ENCODE measurements at regions not wholly inside any gene's neighbourhood (a gene's known extent, or its start where the extent isn't known, plus 50 kb on each side); places are given as distances from the start of the nearest gene placed in this dataset.

DNA sequence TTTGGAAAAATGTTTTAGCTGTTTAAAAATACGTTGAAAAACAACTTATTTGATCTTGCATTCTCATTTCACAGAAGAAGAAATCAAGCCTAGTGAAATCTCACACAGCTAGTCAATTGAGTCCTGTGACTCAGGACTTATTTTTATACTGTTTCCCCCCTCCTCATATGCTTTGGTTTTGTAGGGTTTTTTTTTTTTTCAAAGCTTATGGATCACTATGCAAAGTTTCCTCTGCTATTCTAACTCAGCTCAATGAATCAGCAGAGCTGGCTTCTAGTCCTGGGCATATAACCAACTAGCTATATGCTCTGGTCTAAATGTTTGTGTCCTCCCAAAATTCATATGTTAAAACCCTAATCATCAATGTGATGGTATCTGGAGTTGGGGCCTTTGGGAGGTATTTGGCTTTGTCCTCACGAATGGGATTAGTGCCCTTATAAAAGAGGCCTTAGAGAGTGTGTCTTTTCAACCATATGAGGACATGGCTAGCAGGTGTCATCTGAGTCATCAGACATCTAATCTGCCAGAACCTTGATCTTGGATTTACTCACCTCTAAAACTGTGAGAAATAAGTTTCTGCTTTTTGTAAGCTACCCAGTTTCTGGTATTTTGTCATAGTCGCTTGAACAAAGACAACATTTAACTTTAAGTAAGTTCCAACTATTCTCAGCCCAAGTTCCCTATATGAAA lies 317.2 kb upstream of the C1orf87 start:
- DNase-seq (ENCODE audit: low read depth, low spot score): no peak
- Histone ChIP-seq H3K36me3 (ENCODE audit: insufficient read depth, insufficient read length, low read length) (no peaks in the 10 kb centered on the region), H3K4me1 (ENCODE audit: insufficient read depth, insufficient read length) (no peaks in the 10 kb centered on the region), H3K9me3 (ENCODE audit: insufficient read depth, low read length) (no peaks in the 10 kb centered on the region), H3K4me3 (ENCODE audit: insufficient read length, low read depth) (no peak overlapping the region), H3K27me3 (ENCODE audit: insufficient read depth, insufficient read length) (no peaks in the 10 kb centered on the region), H3K9ac (ENCODE audit: insufficient read length, low read depth) (no peak overlapping the region)
- TF ChIP-seq YY1 (IDR thresholded peaks at IDR 0.05; ENCODE audit: insufficient read depth, insufficient read length) (no peak), SUZ12 (IDR thresholded peaks at IDR 0.05; ENCODE audit: extremely low read depth, insufficient read depth, insufficient read length) (no peak), ZNF274 (IDR thresholded peaks at IDR 0.05; ENCODE audit: low read depth, low read length) (no peak)

DNA sequence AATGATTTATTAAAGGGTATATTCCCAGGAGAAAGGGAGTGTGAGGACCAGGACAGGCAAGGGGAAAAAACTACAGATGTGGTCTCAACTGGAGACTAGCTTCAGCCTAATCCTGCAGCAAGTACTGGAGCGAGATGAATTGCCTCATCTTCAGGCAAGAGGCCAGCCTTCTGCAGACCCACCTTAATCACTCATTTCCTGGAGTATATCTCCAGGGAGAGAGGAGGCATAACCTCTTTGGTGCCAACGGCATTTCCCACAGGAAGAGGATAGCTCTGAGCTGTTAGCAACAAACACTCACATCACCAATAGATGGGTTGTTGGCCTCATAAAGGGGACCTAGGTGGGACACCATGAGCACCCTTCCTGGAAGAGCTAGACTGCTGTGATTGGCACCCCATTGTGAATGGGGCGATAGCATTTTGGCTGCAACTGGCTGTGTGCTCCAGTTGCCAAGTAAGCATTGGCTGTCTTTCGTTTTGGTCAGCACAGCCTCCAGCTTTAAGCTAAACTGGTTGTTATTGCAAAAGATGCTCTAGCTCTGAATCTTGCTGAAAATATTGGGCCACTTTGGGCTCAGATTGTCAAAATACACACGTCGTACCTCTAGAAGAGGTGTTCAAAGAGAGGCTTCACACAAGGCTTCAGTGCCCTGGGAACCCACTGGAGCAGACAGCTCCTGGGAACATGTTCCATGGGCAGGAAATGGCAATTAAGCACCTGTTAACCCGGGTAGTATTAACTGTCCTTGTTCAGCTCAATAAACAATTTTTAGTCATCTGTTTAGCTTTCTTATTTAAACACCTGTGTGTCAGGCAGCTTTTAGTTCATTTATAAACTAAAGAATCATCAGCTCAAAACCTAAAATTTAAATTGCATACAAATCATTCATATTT lies 314.8 kb upstream of the C1orf87 start:
- no peaks in the 10 kb centered on the region for H3K4me1 ChIP-seq (ENCODE audit: insufficient read depth, insufficient read length)
- H3K4me3 ChIP-seq (ENCODE audit: insufficient read length, low read depth): no peak overlapping the region
- H3K36me3 ChIP-seq (ENCODE audit: insufficient read depth, insufficient read length, low read length): no peaks in the 10 kb centered on the region
- no peaks in the 10 kb centered on the region for H3K9me3 ChIP-seq (ENCODE audit: insufficient read depth, low read length)
- no peak for TF ChIP-seq SUZ12 (IDR thresholded peaks at IDR 0.05; ENCODE audit: extremely low read depth, insufficient read depth, insufficient read length)
- DNase-seq (ENCODE audit: low read depth, low spot score): no peak
- no peak overlapping the region for H3K9ac ChIP-seq (ENCODE audit: insufficient read length, low read depth)
- no peaks in the 10 kb centered on the region for H3K27me3 ChIP-seq (ENCODE audit: insufficient read depth, insufficient read length)

DNA sequence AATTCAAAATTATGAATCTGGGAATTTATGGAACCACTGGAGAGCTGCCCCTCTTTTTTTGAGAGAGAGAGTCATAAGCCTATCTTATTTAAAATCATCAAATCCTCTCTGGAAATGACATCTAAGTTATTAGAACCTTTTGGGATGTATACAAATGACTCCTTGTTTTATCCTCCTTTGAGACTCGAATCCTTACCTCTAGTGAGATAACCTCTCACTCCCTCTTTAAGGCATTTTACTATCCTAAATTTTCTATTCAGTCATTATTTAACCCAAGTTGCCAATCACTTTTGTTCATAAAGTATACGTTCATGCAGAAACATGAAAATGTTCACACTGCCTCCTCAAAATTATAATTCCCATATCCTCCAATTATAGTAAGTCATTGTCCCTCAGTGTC lies 313.6 kb upstream of the C1orf87 start:
- no peaks in the 10 kb centered on the region for H3K36me3 ChIP-seq (ENCODE audit: insufficient read depth, insufficient read length, low read length)
- H3K4me1 ChIP-seq (ENCODE audit: insufficient read depth, insufficient read length): no peaks in the 10 kb centered on the region
- no peak overlapping the region for H3K4me3 ChIP-seq (ENCODE audit: insufficient read length, low read depth)
- H3K9me3 ChIP-seq (ENCODE audit: insufficient read depth, low read length): no peaks in the 10 kb centered on the region
- DNase-seq (ENCODE audit: low read depth, low spot score): no peak
- TF ChIP-seq ZNF274 (IDR thresholded peaks at IDR 0.05; ENCODE audit: low read depth, low read length) (no peak), SUZ12 (IDR thresholded peaks at IDR 0.05; ENCODE audit: extremely low read depth, insufficient read depth, insufficient read length) (no peak), YY1 (IDR thresholded peaks at IDR 0.05; ENCODE audit: insufficient read depth, insufficient read length) (no peak)
- no peaks in the 10 kb centered on the region for H3K27me3 ChIP-seq (ENCODE audit: insufficient read depth, insufficient read length)
- no peak overlapping the region for H3K9ac ChIP-seq (ENCODE audit: insufficient read length, low read depth)

DNA sequence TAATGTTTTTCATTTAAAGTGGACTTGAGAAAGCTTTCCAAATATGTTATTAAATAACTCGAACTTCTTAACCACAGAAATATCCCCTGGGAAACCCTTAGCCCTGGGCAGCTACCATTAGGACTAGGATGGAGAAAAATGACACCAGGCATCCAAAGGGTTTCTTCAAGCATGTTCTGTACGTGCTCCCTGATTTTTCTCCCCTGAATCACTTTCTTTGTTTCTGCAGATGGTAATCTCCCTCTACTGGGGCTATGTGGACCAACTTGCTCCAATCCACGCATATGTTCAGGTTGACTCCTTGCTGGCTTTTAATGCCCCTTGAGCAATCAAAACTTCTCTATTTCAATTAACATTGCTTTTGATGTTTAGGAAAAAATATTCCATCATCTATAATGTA lies 312.7 kb upstream of the C1orf87 start:
- Histone ChIP-seq H3K4me1 (ENCODE audit: insufficient read depth, insufficient read length) (no peaks in the 10 kb centered on the region), H3K4me3 (ENCODE audit: insufficient read length, low read depth) (no peak overlapping the region), H3K9ac (ENCODE audit: insufficient read length, low read depth) (no peak overlapping the region), H3K36me3 (ENCODE audit: insufficient read depth, insufficient read length, low read length) (no peaks in the 10 kb centered on the region), H3K27me3 (ENCODE audit: insufficient read depth, insufficient read length) (no peaks in the 10 kb centered on the region), H3K9me3 (ENCODE audit: insufficient read depth, low read length) (no peaks in the 10 kb centered on the region)
- TF ChIP-seq SUZ12 (IDR thresholded peaks at IDR 0.05; ENCODE audit: extremely low read depth, insufficient read depth, insufficient read length) (no peak), ZNF274 (IDR thresholded peaks at IDR 0.05; ENCODE audit: low read depth, low read length) (no peak), YY1 (IDR thresholded peaks at IDR 0.05; ENCODE audit: insufficient read depth, insufficient read length) (no peak)
- no peak for DNase-seq (ENCODE audit: low read depth, low spot score)

DNA sequence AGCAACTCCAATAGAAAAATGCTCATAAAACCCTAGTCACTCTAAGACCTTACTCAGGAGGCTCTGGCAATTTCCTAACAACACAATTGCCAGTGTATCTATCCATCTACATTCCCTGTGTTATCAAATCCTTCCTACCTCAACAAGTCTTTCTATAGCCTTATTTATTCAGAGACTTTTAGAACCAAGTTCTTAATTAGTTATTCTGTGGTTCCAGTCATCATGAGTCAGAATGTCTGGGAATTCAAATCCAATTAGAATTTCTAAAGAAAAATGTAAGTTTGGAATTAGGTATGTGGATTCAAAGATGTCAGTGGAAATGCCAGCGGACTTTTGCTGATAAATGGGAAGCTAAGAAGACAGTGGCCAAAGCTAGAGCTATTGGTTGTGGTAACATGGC lies 302.6 kb upstream of the C1orf87 start:
- no peaks in the 10 kb centered on the region for H3K27me3 ChIP-seq (ENCODE audit: insufficient read depth, insufficient read length)
- peaks cover 11% of the 10 kb centered on the region; the same call in 1 of the 2 replicates for H3K9me3 ChIP-seq (ENCODE audit: insufficient read depth, low read length)
- no peak overlapping the region for H3K4me3 ChIP-seq (ENCODE audit: insufficient read length, low read depth)
- TF ChIP-seq YY1 (IDR thresholded peaks at IDR 0.05; ENCODE audit: insufficient read depth, insufficient read length) (no peak), SUZ12 (IDR thresholded peaks at IDR 0.05; ENCODE audit: extremely low read depth, insufficient read depth, insufficient read length) (no peak), ZNF274 (IDR thresholded peaks at IDR 0.05; ENCODE audit: low read depth, low read length) (no peak)
- no peak for DNase-seq (ENCODE audit: low read depth, low spot score)
- no peaks in the 10 kb centered on the region for H3K36me3 ChIP-seq (ENCODE audit: insufficient read depth, insufficient read length, low read length)
- H3K9ac ChIP-seq (ENCODE audit: insufficient read length, low read depth): no peak overlapping the region
- no peaks in the 10 kb centered on the region for H3K4me1 ChIP-seq (ENCODE audit: insufficient read depth, insufficient read length)

DNA sequence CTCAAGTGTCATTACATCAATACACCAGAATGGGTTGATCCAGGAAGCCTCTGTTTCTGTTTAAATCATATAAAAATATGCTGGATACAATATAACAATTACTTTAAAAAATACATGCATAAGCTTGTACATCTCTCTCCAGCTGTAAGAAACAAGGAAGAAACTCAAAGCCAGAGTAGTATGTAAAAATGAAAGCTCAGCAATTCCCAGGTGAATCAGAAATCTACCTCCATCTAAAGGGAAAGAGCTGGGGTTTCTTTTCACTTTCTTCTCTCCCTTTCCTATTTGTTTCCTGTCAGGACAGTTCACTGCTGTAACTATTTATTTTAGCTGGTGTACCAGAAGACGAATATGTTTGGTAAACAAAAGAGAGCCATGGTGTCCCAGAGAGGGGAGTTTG lies 301.0 kb upstream of the C1orf87 start:
- Histone ChIP-seq H3K4me1 (ENCODE audit: insufficient read depth, insufficient read length) (no peaks in the 10 kb centered on the region), H3K4me3 (ENCODE audit: insufficient read length, low read depth) (no peak overlapping the region), H3K36me3 (ENCODE audit: insufficient read depth, insufficient read length, low read length) (no peaks in the 10 kb centered on the region), H3K9me3 (ENCODE audit: insufficient read depth, low read length) (peaks cover 15% of the 10 kb centered on the region; the same call in 1 of the 2 replicates), H3K27me3 (ENCODE audit: insufficient read depth, insufficient read length) (no peaks in the 10 kb centered on the region), H3K9ac (ENCODE audit: insufficient read length, low read depth) (no peak overlapping the region)
- no peak for DNase-seq (ENCODE audit: low read depth, low spot score)
- no peak for TF ChIP-seq SUZ12 (IDR thresholded peaks at IDR 0.05; ENCODE audit: extremely low read depth, insufficient read depth, insufficient read length)
- TF ChIP-seq ZNF274 (IDR thresholded peaks at IDR 0.05; ENCODE audit: low read depth, low read length): no peak
- no peak for TF ChIP-seq YY1 (IDR thresholded peaks at IDR 0.05; ENCODE audit: insufficient read depth, insufficient read length)

DNA sequence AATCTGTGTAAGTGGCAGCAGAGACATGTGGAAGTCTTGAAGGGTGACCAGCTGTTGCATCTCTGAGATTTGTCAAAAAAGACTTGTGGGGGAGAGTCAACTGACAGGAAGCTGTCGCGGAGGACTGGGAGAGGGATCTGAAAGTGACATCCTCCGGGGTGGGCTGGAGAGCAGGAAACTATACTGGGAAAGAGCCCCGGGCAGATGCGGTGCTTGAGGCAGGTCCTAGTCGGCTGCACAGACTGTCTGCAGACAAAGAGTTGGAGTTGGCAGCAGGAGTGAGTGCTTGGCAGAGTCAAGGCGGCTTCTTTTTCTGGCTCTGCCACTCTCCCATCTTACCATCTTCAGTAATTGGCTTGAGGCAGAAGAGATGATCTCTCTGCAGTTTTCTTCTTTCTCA lies 294.0 kb upstream of the C1orf87 start:
- Histone ChIP-seq H3K9me3 (ENCODE audit: insufficient read depth, low read length) (peaks cover 15% of the 10 kb centered on the region; the same call in 1 of the 2 replicates), H3K9ac (ENCODE audit: insufficient read length, low read depth) (no peak overlapping the region), H3K36me3 (ENCODE audit: insufficient read depth, insufficient read length, low read length) (no peaks in the 10 kb centered on the region), H3K4me1 (ENCODE audit: insufficient read depth, insufficient read length) (no peaks in the 10 kb centered on the region), H3K27me3 (ENCODE audit: insufficient read depth, insufficient read length) (no peaks in the 10 kb centered on the region), H3K4me3 (ENCODE audit: insufficient read length, low read depth) (no peak overlapping the region)
- no peak for DNase-seq (ENCODE audit: low read depth, low spot score)
- TF ChIP-seq ZNF274 (IDR thresholded peaks at IDR 0.05; ENCODE audit: low read depth, low read length): no peak
- no peak for TF ChIP-seq YY1 (IDR thresholded peaks at IDR 0.05; ENCODE audit: insufficient read depth, insufficient read length)
- no peak for TF ChIP-seq SUZ12 (IDR thresholded peaks at IDR 0.05; ENCODE audit: extremely low read depth, insufficient read depth, insufficient read length)
